ENCODE measurements at regions not wholly inside any gene's neighbourhood (a gene's known extent, or its start where the extent isn't known, plus 50 kb on each side); places are given as distances from the start of the nearest gene placed in this dataset.
A peak's percentile ranks its signal among the peaks of the same experiment; 100 is the strongest.

DNA sequence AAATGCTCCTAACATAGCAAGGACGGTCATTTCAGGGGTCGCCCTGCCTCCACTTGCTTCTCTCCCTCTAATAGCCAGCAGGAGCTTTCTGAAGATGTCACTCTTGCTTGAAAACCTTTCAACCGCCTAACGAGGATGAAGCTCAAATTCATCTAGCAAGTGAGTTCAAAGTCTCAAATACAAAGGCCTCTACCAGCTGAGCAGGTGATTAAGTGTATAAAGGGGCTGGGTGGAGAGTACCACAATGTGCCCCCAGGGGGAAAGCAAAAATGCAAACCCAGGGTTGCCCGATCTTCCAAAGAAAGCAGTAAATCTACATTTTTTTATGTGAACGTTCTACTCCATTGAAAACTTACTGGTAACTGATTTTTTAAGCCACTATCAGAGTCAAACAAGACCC lies 50.4 kb upstream of the GRIP2 start:
- no peak for DNase-seq

DNA sequence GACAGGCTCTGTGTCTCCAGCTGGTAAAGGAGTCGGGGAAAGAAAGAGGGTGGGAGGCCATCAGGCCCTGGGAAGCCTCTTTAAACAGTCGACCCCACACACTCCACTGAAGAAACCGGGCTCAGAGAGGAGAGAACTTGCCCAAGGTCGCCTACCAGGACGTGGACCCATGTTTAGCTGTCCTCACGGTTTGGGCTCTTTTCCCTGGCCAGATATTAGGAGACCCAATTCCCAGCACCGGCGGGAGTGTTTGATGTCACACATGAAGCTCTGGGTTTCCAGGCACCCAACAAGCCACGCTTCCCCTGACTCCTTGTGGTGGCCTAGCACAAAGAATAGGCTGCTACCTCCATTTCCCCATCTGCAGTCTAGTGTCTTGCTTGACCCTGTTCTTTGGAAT lies 52.2 kb upstream of the GRIP2 start:
- DNase-seq, result no peak

- no peak for DNase-seq
Observed at GRCh38 chr3:14592836-14593235, 52.7 kb upstream of the GRIP2 start.

GRCh38 chr3:14594234-14594633 lies 54.1 kb upstream of the GRIP2 start:
- no peak for DNase-seq

GRCh38 chr3:14595561-14595960 lies 55.4 kb upstream of the GRIP2 start:
- DNase-seq, result no peak

GRCh38 chr3:14597266-14597665 lies 54.3 kb upstream of the CCDC174 start:
- DNase-seq, result no peak

- DNase-seq, result peak; percentile 37
Observed at GRCh38 chr3:14598143-14598569, 53.4 kb upstream of the CCDC174 start.

DNA sequence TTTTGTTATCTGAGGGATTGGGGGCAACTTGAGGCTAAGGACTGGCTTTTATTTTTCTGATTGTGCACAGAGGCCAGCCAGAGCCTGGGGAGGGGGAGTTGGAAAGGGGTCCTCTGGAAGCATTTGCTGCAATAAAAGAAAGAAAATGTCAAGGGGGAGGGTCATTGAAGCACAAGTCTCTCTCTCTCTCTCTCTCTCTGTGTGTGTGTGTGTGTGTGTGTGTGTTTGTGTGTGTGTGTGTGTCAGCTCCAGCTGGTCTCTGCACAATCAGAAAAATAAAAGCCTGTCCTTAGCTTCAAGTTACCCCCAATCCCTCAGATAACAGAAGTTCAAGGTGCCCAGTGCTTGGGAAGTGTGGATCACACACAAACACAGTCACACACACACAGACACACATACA lies 52.1 kb upstream of the CCDC174 start:
- DNase-seq, result no peak

DNA sequence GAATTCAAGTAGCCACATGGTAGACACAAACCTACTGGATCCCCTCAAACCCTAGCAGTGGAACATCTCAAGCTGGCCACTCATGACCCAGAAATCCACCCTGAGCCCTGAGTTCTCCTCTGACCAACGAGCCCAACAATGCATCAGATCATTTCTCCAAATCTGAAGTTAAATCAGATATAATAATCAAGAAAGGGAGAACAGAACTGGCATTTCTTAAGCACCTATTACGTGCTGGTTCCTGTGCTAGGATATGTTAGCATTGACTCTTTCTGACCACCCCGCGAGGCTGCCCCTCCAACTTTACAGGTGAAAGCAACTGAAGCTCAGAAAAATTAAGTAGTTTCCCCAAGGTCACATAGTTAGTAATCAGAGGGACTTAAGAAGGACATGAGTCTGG lies 51.5 kb upstream of the CCDC174 start:
- DNase-seq, result no peak

DNA sequence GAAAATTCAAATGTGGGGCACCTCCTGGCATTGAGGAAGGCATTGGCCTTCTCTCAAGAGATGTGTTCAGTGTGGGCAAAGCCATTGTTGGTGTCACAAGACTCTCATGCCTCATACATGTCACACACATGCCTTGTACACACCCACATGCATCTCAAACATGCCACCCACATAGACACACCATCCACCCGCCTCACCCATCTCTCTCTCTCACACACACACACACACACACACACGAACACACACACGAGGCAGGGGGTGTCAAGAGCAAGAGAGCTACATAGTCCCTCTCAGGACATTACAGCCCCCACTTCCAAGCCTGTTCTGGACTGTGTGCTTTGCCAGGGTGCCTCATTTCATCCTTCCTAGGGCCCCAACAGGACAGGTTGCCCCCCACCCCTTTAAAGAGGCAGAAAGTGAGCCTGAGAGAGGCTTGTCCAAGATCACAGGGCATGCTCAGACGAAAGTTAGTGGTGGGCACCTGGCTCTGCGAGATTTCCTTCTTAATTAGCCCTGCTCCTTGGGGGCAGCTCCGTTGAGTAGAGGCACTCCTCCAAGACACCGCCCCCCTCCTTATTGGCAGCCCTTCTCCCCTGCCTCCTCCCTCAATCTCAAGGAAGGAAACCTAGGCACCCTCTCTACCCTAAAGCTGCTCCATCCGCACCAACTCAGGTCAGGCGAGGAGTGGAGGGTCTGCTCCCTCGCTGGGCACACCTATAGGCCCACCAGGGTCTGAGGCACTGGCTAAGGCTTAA lies 50.5 kb upstream of the CCDC174 start:
- DNase-seq, result no peak

DNA sequence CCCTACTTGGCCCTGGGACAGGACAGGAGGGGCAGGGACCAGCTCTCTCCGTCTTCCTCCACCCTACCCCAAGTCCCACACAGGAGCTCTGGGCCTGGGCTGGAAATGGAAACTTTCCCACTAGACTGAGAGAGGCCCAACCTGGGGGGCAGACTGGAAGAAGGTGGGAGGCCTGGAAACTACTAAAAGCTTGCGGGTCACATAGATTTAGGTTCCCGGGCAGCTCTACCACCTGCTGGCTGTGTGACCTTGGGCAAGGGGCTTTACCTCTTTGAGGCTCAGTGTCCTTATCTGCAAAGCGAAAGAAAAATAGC lies 49.9 kb upstream of the CCDC174 start:
- DNase-seq, result no peak
